Mesendoderm (in vitro differentiated cells): ENCODE measurements at regions not wholly inside any gene's neighbourhood (a gene's known extent, or its start where the extent isn't known, plus 50 kb on each side); places are given as distances from the start of the nearest gene placed in this dataset.

Experiments used
- DNase-seq: peaks from one replicate; pipeline ENCODE4 v3.0.0; 2013
- H2AK5ac ChIP-seq: 2 replicates; pipeline ENCODE4 v1.6.1; 2013; ENCODE audit warnings: low read length, inconsistent platforms
- H2BK120ac ChIP-seq: 2 replicates; pipeline ENCODE4 v1.6.1; 2013; ENCODE audit warnings: low read depth, mild to moderate bottlenecking, low read length, moderate library complexity, mixed read lengths
- H2BK15ac ChIP-seq: replicated peaks from 2 replicates; pipeline ENCODE4 v1.6.1; 2013; ENCODE audit warnings: low read depth, mild to moderate bottlenecking, moderate library complexity
- H2BK5ac ChIP-seq: 2 replicates; pipeline ENCODE4 v1.6.1; 2013; ENCODE audit warnings: low read length, inconsistent platforms
- H3K18ac ChIP-seq: 2 replicates; pipeline ENCODE4 v1.6.1; 2013; ENCODE audit warnings: mild to moderate bottlenecking, low read length, mixed read lengths
- H3K23ac ChIP-seq: one replicate; pipeline ENCODE4 v1.6.1; 2013; ENCODE audit warnings: low read length
- H3K27ac ChIP-seq: 2 replicates; pipeline ENCODE4 v1.5.1; 2013; ENCODE audit warnings: low read depth, mild to moderate bottlenecking, inconsistent platforms, low read length, moderate library complexity
- H3K27me3 ChIP-seq: 2 replicates; pipeline ENCODE4 v1.6.1; 2013; ENCODE audit warnings: low read length, control low read depth, mild to moderate bottlenecking, inconsistent platforms; ENCODE audit not compliant: insufficient read depth, poor library complexity
- H3K36me3 ChIP-seq: 2 replicates; pipeline ENCODE4 v1.6.1; 2013; ENCODE audit warnings: low read length, inconsistent platforms; ENCODE audit not compliant: control insufficient read depth, insufficient read depth
- H3K4ac ChIP-seq: one replicate; pipeline ENCODE4 v1.6.1; 2013; ENCODE audit warnings: low read depth, mild to moderate bottlenecking, low read length, moderate library complexity
- H3K4me1 ChIP-seq: 2 replicates; pipeline ENCODE4 v1.6.1; 2013; ENCODE audit warnings: low read depth, low read length, inconsistent platforms; ENCODE audit not compliant: control insufficient read depth
- H3K4me2 ChIP-seq: 2 replicates; pipeline ENCODE4 v1.6.1; 2013; ENCODE audit warnings: low read length
- H3K4me3 ChIP-seq: 2 replicates; pipeline ENCODE4 v1.5.1; 2013; ENCODE audit warnings: mild to moderate bottlenecking, low read length
- H3K56ac ChIP-seq: one replicate; pipeline ENCODE4 v1.6.1; 2013; ENCODE audit warnings: low read length
- H3K79me1 ChIP-seq: 2 replicates; pipeline ENCODE4 v1.6.1; 2013; ENCODE audit warnings: low read length, inconsistent platforms
- H3K79me2 ChIP-seq: 2 replicates; pipeline ENCODE4 v1.6.1; 2013; ENCODE audit warnings: mild to moderate bottlenecking, low read length; ENCODE audit not compliant: control insufficient read depth, insufficient read depth
- H3K9ac ChIP-seq: 2 replicates; pipeline ENCODE4 v1.6.1; 2013; ENCODE audit warnings: low read length, inconsistent platforms
- H4K5ac ChIP-seq: one replicate; pipeline ENCODE4 v1.6.1; 2013; ENCODE audit warnings: low read length
- H4K8ac ChIP-seq: one replicate; pipeline ENCODE4 v1.6.1; 2013; ENCODE audit warnings: low read depth, mild to moderate bottlenecking, control low read depth, low read length, moderate library complexity
- WGBS: extraction: QIAGEN DNeasy Blood & Tissue Kit; methylation state at CpG from one replicate; pipeline ENCODE4 v1.1.7; 2013; ENCODE audit warnings: low lambda C conversion rate, missing lambda C conversion rate; ENCODE audit not compliant: insufficient coverage; ENCODE audit errors: extremely low coverage; 5-methylcytosine and 5-hydroxymethylcytosine counted together

- Histone ChIP-seq H2BK120ac (no peak overlapping the region), H3K18ac (no peak overlapping the region), H2BK5ac (no peak overlapping the region), H3K27ac (no peak overlapping the region), H3K4me3 (no peak overlapping the region), H3K27me3 (no peaks in the 10 kb centered on the region), H3K79me1 (no peaks in the 10 kb centered on the region), H3K4ac (no peak overlapping the region), H2AK5ac (no peak overlapping the region), H4K5ac (no peak overlapping the region), H3K36me3 (no peaks in the 10 kb centered on the region), H3K56ac (no peak overlapping the region), H3K23ac (no peak overlapping the region), H3K9ac (no peak overlapping the region), H2BK15ac (no peak overlapping the region), H3K4me2 (no peak overlapping the region), H3K4me1 (no peaks in the 10 kb centered on the region), H4K8ac (no peak overlapping the region), H3K79me2 (no peaks in the 10 kb centered on the region)
- no CpG with 5 or more reads among the region's 5 CpGs for WGBS
- no peak for DNase-seq
These were observed 57.1 kb upstream of the ADGRG2 start for GRCh38 chrX:19179389-19179788.

GRCh38 chrX:19181345-19181744 is 59.1 kb upstream of the ADGRG2 start:
- Histone ChIP-seq H3K27me3 (no peaks in the 10 kb centered on the region), H3K27ac (no peak overlapping the region), H2BK120ac (no peak overlapping the region), H3K18ac (no peak overlapping the region), H3K9ac (no peak overlapping the region), H2BK15ac (no peak overlapping the region), H3K4me1 (no peaks in the 10 kb centered on the region), H3K4me2 (no peak overlapping the region), H4K8ac (no peak overlapping the region), H4K5ac (no peak overlapping the region), H3K79me2 (no peaks in the 10 kb centered on the region), H3K36me3 (no peaks in the 10 kb centered on the region), H2BK5ac (no peak overlapping the region), H3K23ac (no peak overlapping the region), H2AK5ac (no peak overlapping the region), H3K79me1 (no peaks in the 10 kb centered on the region), H3K56ac (no peak overlapping the region), H3K4ac (no peak overlapping the region), H3K4me3 (no peak overlapping the region)
- DNase-seq: no peak
- no CpG with 5 or more reads among the region's 6 CpGs for WGBS

GRCh38 chrX:19182785-19183184 is 60.5 kb upstream of the ADGRG2 start:
- no peak overlapping the region for H3K23ac ChIP-seq
- no peak overlapping the region for H3K9ac ChIP-seq
- H3K4ac ChIP-seq: no peak overlapping the region
- H2BK5ac ChIP-seq: no peak overlapping the region
- H3K4me1 ChIP-seq: no peaks in the 10 kb centered on the region
- no peaks in the 10 kb centered on the region for H3K36me3 ChIP-seq
- H2BK120ac ChIP-seq: no peak overlapping the region
- no peaks in the 10 kb centered on the region for H3K79me2 ChIP-seq
- no peak overlapping the region for H4K5ac ChIP-seq
- H3K4me2 ChIP-seq: no peak overlapping the region
- H3K56ac ChIP-seq: no peak overlapping the region
- no peaks in the 10 kb centered on the region for H3K79me1 ChIP-seq
- H3K18ac ChIP-seq: no peak overlapping the region
- H2BK15ac ChIP-seq: no peak overlapping the region
- no peak for DNase-seq
- WGBS: no CpG with 5 or more reads among the region's 5 CpGs
- H3K4me3 ChIP-seq: no peak overlapping the region
- H2AK5ac ChIP-seq: no peak overlapping the region
- no peaks in the 10 kb centered on the region for H3K27me3 ChIP-seq
- no peak overlapping the region for H4K8ac ChIP-seq
- no peak overlapping the region for H3K27ac ChIP-seq

GRCh38 chrX:19183761-19184477 is 61.7 kb upstream of the ADGRG2 start:
- Histone ChIP-seq H3K27me3 (no peaks in the 10 kb centered on the region), H3K4ac (no peak overlapping the region), H3K9ac (no peak overlapping the region), H4K5ac (no peak overlapping the region), H3K56ac (no peak overlapping the region), H3K79me1 (no peaks in the 10 kb centered on the region), H2BK5ac (no peak overlapping the region), H3K36me3 (no peaks in the 10 kb centered on the region), H2AK5ac (no peak overlapping the region), H3K4me1 (no peaks in the 10 kb centered on the region), H2BK15ac (no peak overlapping the region), H4K8ac (no peak overlapping the region), H3K18ac (no peak overlapping the region), H2BK120ac (no peak overlapping the region), H3K23ac (no peak overlapping the region), H3K79me2 (no peaks in the 10 kb centered on the region), H3K4me3 (no peak overlapping the region), H3K27ac (no peak overlapping the region), H3K4me2 (no peak overlapping the region)
- no CpG with 5 or more reads among the region's 11 CpGs for WGBS
- DNase-seq: no peak

GRCh38 chrX:19188566-19188965 is 66.3 kb upstream of the ADGRG2 start:
- Histone ChIP-seq H2BK120ac (no peak overlapping the region), H4K5ac (no peak overlapping the region), H3K4me1 (no peaks in the 10 kb centered on the region), H3K27ac (no peak overlapping the region), H2AK5ac (no peak overlapping the region), H3K79me1 (no peaks in the 10 kb centered on the region), H3K4ac (no peak overlapping the region), H2BK15ac (no peak overlapping the region), H3K4me2 (no peak overlapping the region), H3K79me2 (no peaks in the 10 kb centered on the region), H4K8ac (no peak overlapping the region), H3K36me3 (no peaks in the 10 kb centered on the region), H3K9ac (no peak overlapping the region), H3K4me3 (no peak overlapping the region), H3K27me3 (no peaks in the 10 kb centered on the region), H3K18ac (no peak overlapping the region), H3K23ac (no peak overlapping the region), H2BK5ac (no peak overlapping the region), H3K56ac (no peak overlapping the region)
- WGBS: no CpG with 5 or more reads among the region's 3 CpGs
- peak; percentile 69 for DNase-seq

- no peak for DNase-seq
- no peaks in the 10 kb centered on the region for H3K4me1 ChIP-seq
- H3K27ac ChIP-seq: no peak overlapping the region
- H4K5ac ChIP-seq: no peak overlapping the region
- H3K4me2 ChIP-seq: no peak overlapping the region
- H2AK5ac ChIP-seq: no peak overlapping the region
- no CpG with 5 or more reads among the region's 5 CpGs for WGBS
- H3K79me2 ChIP-seq: no peaks in the 10 kb centered on the region
- H3K27me3 ChIP-seq: no peaks in the 10 kb centered on the region
- no peak overlapping the region for H3K18ac ChIP-seq
- H3K4ac ChIP-seq: no peak overlapping the region
- no peak overlapping the region for H4K8ac ChIP-seq
- no peak overlapping the region for H2BK5ac ChIP-seq
- H2BK120ac ChIP-seq: no peak overlapping the region
- H3K23ac ChIP-seq: no peak overlapping the region
- no peaks in the 10 kb centered on the region for H3K79me1 ChIP-seq
- H3K9ac ChIP-seq: no peak overlapping the region
- H3K4me3 ChIP-seq: no peak overlapping the region
- no peaks in the 10 kb centered on the region for H3K36me3 ChIP-seq
- no peak overlapping the region for H3K56ac ChIP-seq
- H2BK15ac ChIP-seq: no peak overlapping the region
These were observed 68.6 kb upstream of the ADGRG2 start for GRCh38 chrX:19190902-19191301.
